GM21619 (cell line): ENCODE measurements at regions not wholly inside any gene's neighbourhood (a gene's known extent, or its start where the extent isn't known, plus 50 kb on each side); places are given as distances from the start of the nearest gene placed in this dataset.

Experiments used
- ATAC-seq: cut with Tn5 transposase; IDR thresholded peaks from one replicate; pipeline ENCODE4 v1.9.1; 2021; ENCODE audit not compliant: unreplicated experiment

DNA sequence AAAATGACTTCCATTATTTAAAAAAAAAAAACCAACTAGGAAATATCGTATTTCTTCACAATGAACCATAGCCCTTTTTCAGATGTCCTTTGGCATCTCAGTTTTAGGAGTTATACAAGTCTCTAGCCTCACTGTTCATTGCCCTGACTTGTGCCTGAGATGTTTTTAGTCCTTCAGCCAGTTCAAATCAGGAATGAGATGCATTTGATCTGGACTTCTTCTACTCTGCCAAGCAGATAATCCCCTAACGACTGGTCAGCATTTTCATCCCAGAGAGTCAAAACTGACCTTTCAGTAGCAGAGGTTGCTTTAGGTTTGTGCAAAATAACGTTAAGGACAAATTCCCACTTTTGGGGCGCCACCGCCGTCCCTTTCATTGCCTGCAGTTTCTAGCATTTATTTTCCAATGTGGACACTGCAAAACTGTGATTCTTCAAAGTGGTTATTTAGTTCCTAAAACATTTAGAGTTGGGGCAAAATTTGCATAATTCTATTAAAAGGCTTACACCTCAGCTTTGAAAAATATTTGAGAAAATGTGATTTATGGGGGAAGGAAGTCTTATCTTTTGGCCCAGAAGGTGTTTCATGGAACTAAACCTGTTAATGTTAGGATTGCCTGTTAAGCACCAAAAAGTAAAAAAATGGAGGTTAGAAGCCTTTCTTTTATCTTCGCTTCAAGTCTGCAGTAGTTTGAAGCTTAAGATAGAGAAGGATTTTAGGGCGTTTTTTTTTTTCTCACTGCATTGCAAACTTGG lies 152.0 kb upstream of the SGK1 start:
- no peak for ATAC-seq

DNA sequence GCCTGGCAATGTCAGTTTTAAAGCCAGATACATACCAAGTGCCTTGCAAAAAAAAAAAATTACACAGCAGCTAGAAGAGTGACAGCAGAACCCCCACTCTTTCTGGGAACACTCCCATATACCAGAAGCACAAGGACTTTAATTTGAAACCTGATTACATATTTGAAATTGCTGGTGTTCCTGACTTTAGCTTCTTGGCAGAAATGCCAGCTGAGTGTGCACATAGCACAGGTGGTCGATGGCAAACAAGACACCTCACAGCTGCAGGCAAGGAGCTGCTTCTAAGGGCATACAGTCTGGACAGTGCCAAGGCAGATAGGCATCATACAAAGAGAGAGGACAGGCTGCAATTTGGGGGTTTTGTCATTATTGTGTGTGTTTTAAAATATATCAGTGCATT lies 150.7 kb upstream of the SGK1 start:
- no peak for ATAC-seq

DNA sequence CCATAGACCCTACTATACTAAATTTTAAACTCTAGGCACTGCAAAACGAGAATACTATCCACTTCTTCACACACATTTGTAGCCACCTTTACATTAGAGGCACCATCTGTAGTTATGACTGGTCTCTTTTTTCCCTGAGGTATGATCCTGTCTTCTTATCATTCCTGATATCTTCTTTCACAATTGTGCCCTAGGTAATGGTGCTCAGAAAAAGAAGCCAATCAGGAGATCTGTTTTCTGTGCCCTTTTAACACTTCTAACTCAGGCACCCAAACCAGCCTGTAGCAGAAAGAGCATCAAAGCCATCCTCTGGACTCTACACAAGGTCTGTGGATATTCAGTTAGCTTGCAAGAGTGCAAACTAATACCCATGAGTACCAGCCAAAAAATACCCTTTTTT lies 149.7 kb upstream of the SGK1 start:
- no peak for ATAC-seq

DNA sequence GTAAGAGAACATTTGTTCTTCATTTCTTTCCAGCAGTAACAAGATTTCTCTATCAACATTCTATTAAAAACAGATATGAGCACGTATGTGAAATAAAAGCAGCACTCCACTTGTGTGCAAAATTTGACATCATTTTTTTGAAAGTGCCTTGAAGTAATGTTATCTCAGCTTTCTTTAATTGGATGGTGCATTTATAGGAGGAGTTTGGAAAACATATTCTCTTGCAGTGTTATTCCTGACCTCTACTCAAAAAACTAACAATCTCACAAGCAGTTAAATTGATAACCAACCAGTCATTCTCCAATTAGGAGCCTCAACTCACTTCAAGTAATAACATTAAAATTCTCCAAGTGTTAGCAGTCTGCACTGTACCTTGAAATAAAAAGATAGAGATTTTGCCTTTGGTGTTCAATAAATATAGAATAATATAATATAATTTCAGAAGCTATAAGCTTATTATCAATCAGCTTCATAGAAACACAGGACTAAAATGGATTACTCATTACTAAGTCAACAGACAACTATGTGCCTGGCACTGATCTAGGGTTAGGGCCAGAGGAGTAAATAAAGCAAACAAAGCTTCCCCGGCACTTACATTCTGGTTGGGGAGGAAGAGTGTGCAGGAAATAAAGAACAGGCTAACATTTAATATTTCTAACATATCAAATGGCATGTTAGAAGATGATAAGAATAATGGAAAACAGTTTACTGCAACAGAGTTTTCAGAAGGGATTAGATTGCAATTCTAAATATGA lies 149.0 kb upstream of the SGK1 start:
- ATAC-seq, result no peak

DNA sequence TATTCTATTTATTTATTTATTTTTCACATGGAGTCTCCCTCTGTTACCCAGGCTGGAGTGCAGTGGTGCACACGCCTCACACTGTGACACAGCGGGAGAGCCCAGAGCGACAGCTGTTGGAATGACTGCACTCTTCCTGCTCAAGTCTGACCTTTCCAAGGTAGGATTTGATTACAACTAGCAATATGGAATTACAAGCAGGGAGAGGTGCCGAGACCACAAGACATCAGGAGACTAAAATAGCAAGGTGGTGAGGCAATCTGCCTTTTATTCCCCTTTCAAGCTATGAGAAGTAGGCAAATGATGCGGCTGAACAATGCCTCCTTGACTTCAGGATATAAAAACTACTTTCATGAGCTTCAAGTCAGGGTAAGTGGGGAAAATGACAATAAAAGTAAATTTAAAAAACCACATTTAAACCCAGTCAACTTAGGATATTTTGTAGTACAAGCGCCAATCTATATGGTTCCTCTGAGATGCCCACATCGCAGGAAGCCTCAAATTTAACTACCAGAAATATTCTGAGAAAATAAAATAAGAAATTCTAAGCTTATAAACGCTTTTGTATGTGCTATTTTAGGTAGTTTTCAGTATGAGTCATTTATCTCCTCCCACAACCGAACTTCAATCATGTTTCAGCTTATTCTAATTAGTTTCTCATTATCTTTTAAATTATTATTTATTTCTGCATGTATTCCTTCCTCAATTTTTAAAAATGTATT lies 146.9 kb upstream of the SGK1 start:
- ATAC-seq, result peak; percentile 61

DNA sequence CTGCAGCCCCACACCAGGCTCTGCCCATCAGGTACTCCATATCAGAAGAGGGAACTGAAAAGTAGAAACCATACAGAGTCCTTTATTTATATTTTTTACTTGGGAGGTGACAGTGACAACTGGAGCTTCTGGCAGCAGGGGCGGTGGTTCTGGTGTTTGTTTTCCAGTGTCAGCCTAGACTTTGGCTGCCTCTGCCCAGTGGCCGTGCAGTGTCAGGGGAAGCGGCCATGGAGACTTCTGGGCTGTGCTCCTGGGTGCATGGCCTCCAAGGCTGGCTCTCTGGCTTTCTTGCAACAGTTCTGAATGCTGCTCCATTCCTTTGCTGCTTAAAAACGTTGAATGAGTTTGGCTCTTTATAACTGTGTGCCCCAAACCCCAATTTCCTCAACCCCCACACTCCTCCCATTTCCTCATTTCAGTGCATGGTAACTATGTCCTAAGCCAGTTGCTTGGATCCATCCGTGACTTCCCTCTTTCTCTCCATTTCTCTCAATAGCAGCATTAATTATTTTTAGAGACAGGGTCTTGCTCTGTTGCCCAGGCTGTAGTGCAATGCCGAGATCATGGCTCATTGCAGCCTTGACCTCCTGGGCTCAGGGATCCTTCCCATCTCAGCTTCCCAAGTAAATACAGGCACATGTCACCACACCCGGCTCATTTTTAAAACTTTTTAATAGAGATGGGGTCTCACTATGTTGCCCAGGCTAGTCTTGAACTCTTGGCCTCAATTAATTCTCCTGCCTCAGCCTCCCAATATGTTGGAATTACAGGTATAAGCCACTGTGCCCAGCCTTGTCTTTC lies 141.1 kb upstream of the SGK1 start:
- no peak for ATAC-seq

DNA sequence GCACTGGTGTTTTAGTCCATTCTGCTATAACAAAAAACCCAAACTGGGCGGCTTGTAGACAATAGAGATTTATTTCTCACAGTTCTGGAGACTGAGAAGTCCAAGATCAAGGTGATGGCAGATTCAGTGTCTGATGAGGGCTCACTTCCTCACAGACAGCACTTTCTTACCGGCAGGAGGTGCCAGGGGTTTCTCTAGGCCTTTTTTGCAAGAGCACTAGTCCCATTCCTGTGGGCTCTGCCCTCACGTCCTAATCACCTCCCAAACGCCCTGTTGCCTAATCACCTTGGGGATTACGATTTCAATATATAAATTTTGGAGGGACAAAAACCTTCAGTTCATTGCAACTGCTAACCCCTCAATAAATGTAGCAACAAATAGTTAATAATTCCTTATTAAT lies 140.0 kb upstream of the SGK1 start:
- no peak for ATAC-seq

DNA sequence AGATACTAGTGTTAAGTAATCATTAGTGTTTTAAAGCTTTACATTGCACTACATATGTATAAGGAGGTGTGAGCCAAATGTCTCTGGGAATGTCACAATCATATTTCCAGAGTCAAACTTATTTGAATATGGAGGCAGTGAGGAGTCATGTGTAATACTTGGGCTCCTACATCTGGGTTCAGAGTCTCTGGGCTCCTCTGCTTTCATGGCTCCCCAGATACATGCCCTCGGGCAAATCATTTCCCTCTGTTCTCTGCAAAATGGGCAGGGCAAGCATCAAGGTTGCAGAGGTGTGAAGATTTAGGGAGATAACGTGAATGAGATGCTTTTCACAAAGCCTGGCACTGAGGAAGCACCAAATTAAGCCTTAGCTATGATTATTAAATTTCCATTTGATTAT lies 138.3 kb upstream of the SGK1 start:
- no peak for ATAC-seq

DNA sequence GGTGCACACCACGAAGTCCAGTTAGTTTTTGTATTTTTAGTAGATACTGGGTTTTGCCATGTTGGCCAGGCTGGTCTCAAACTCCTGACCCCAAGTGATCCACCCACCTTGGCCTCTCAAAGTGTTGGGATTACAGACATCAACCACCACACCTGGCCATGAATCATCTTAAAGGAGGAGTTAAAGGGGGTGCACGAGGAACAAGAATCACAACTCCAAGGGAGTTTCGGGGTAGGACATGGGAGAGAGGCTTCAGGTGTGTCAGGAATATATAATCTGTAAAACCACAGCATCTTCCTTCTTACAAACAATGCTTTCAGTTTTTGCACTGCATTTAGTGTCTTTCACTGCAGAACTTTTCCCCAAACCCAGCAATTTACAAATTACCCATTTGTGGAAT lies 137.4 kb upstream of the SGK1 start:
- ATAC-seq, result no peak

DNA sequence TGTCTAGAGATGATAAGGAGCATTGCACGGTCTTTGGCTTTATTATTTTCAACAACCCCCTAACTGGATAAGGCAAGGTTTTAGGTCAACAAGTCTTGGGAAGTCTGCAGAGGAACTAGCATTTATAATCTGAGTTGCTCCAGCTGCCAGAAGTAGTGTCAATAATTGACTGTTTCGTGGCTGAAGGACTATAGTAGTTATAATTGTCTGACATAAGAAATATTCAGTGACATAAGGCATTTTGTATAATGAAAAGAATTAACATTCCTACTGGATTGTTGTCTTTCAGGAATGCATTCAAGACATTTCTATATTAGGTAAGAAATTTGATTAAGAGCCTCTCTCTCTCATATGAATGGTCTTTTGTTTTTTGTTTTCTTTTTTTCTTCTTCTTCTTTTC lies 136.9 kb upstream of the SGK1 start:
- no peak for ATAC-seq

DNA sequence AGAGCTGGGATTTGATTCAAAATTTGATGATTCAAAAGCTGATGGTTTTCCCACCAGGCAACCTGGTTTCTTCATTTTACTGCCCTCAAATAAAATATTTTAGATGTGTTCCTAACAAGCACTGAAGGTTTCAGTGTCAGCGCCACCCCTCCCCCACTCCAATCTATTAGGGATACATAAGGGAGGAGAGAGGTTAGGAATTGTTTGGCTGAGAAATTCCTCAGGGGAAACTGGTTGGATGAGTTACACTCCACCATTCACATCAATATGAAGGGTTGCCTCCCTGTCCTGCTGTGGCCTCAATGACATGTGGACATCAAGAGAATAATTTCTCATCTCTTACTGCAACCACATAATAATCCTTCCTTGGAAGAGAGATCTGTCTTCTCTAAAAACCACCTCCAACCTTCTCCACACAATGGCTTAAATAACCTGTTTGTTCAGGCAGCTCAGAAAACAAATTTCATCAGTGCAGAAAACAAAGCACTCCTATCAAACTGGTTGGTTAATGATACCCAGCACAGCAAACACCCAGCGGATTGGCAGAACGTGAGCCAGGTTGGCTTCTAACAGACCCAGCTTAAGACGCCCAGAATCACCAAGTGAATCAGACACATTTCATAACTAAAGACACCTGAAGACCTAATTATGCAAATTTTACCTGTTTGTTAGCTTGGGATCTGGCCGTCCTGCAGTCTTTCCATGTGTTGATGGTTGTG lies 136.0 kb upstream of the SGK1 start:
- no peak for ATAC-seq

DNA sequence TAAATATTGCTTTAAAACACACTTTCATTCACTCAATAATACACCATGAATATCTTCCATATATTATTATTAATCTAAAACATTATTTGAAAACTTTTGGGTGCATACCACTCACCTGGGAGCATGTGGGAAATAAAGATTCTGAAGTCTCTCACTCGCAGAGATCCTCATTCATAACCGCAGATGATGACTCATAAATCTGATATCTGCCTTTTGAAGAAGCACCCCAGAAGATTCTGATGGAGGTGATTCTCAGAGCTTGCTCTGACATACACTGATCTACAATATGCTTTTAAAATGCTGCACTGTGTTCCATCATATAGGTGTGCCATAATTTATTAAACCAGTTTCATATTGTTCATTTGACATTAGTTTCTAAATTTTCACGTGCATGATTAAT lies 135.0 kb upstream of the SGK1 start:
- no peak for ATAC-seq

DNA sequence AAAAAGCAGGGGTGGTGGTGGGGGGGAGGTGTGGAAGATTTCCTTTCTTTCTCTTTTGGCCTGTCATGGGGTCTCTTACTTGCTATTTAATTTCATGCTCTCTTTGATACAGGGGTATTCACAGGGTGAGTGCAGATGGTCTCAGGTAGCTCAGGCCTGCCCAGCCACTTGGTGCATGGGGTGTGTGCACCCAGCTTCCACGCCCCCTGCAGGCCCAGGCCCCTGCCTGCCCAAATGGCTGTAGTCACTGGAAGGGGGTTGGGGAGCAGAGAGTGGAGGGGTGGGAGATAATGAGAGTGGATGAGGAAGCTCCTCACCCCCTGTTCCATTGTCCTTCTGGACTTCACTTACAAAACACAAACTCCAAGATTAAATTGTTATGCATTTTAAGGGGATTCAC lies 133.6 kb upstream of the SGK1 start:
- no peak for ATAC-seq

DNA sequence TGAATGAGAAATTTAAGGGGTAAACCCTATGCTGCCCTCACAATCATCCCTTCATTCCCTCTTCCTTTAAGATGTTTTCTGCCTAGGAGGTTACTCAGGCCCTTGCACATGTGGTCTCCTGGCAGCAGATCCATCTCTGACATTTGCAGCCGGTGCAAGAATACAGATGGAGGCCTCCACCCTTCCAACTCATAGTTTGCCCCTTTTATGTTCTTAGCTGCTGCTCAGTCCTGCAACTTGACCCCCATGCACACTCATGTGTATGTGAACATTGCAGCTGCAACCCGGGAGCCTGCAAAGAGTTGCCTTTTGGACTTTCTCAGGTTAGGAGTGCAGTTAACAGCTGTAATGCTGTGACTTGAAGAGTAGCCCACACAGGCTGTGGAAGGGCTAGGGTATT lies 131.9 kb upstream of the SGK1 start:
- no peak for ATAC-seq

DNA sequence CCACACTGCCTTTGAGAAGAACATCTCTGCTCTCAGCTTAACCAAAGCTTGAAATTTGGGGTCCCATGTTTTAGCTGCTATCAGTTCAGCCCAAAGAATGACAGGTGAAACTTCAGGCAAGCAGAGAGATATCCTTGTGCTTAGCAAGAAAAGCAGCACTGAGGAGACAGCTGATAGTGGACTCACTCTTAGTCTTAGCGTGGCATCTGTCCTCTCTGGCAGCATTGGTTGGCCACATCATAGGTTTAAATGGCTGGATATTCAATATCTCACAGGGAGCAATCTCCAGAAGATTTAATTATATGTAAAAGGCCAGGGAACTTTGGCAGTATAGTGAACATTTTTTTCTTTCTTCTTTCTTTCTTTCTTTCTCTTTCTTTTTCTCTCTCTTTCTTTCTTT lies 131.1 kb upstream of the SGK1 start:
- no peak for ATAC-seq

DNA sequence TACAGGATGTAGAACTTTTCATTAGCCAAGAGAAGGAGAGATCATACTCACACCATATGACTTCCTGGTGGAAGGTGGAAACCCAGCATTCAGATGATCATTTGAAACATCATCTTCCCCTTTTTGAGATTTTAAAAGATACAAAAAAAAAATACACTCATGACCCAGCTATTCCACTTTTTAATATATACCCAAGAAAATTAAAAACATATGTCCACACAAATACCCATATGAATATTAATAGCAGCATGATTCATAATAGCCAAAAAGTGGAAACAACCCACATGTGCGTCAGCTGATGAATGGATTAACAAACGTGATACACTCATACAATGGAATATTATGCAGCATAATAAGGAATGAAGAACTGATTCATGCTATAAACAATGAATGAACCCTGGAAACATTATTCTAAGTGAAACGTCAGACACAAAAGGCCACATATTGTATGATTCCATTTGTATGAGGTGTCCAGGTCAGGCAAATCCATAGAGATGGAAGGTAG lies 130.0 kb upstream of the SGK1 start:
- no peak for ATAC-seq

DNA sequence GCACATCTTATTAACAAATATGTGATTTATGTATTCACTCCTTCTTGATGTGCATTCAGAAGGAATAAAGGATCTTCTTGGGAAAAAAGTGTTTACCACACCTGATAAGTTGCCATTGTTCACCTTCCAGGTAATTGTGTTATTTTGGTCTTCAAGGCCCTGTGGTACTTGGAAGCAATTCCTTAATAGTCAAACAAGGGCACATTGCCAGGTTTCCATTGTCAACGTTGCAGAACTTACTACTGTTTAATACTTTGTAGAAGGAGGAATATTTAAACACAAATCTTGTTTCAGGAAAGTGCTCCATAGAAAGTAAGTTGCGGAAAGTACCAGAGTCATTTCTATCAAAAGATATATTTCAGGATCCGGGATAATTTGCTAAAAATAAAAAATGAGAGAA lies 129.5 kb upstream of the SGK1 start:
- ATAC-seq, result no peak

DNA sequence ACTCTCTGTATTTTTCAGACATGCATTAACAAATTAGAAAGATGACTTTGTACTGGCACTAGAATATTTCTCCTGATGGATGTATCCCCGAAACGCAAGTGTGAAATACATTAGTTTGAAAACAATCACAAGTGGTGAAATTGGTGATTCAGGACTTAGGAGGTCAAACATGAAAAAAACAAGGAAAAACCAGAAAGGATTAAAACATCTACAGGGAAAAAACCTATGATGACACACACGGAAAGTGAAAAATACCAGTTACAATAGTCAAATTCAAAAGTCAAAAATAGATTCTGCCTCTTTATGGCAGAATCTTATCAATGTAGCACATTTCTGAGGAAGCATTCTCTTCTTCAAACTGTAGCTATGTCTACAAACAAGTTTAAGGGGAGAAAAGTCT lies 129.0 kb upstream of the SGK1 start:
- no peak for ATAC-seq

DNA sequence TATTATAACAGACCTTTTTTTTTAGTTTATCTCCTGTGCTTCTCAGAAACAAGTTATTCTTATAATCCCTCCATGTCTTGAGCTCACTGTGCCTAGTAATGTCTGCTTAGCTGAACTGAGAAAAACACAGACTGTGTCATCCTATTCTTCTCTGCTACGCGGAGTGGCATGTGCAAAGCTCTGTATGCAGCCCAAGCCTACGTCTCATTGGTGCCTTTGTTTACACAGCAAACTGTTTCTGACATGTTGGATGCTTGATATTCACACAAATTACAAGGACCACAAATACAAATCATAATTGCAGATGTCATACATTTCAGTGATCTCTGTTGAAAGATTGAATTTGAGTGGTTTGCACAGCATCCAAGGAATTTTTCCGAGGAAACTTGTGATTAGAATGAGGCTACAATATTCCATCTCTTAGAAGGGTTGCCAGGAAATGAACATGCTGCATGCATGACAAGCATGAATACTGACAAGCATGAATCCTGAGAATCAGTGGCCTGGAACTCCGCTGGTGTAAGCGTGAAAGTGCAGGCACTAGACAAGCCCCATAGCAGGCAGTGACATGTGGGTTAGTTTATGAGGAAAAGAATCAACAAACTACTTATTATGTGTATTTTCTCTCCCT lies 128.4 kb upstream of the SGK1 start:
- ATAC-seq, result no peak

DNA sequence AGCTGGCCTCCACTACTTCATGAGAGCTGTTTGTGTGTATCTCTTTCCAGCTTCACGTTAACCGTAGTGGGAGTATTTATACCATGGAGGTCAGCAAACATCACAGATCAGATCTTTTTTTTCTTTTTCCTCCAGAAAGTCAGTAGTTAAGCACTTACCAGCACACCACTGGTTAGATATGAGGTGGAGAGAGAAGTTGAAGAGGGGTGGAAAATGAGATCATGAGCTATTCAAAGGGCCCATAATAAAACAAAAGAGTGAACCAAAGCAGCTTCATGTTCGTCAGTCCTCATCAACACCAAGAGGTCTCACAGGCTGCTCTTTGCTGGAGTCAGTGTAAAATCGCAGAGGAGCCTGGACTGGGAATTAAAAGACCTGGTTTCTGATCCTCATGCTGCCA lies 125.1 kb upstream of the SGK1 start:
- ATAC-seq, result no peak
